Gastrocnemius medialis (tissue), 4 donors: ENCODE measurements at regions not wholly inside any gene's neighbourhood (a gene's known extent, or its start where the extent isn't known, plus 50 kb on each side); places are given as distances from the start of the nearest gene placed in this dataset.

Experiments used
- ATAC-seq, 2 donors: fragments of 150-250 bp; one replicate each; pipeline ENCODE4 v1.9.1; 2016
- DNase-seq, 2 donors: peaks; one replicate each; pipeline ENCODE4 v3.0.0-alpha.2; 2019
- H3K27ac ChIP-seq, 4 donors: fragments of 200-600 bp; sonication (generic); 1 replicate in 1 of 4; 2 replicates in 3 of 4; pipeline ENCODE4 v1.5.1; 2016 to 2018; ENCODE audit warnings: mild to moderate bottlenecking in 2 of 4, moderate library complexity in 1 of 4
- H3K27me3 ChIP-seq, 3 donors: fragments of 200-600 bp; sonication (generic) in 2 of 3; 1 replicate in 1 of 3; 2 replicates in 2 of 3; pipeline versions ENCODE4 v1.5.1 to v1.6.0; 2016 to 2019; ENCODE audit warnings: mild to moderate bottlenecking in 1 of 3, moderate library complexity in 1 of 3
- H3K36me3 ChIP-seq, 2 donors: fragments of 200-600 bp; sonication (generic) in 1 of 2; one replicate each; pipeline ENCODE4 v1.5.1; 2017 to 2018
- H3K4me1 ChIP-seq, 2 donors: fragments of 200-600 bp; sonication (generic) in 1 of 2; one replicate each; pipeline ENCODE4 v1.5.1; 2016 to 2017; ENCODE audit warnings: mild to moderate bottlenecking in 2 of 2
- H3K4me3 ChIP-seq, 4 donors: fragments of 200-600 bp; sonication (generic) in 3 of 4; 1 replicate in 1 of 4; 2 replicates in 3 of 4; pipeline ENCODE4 v1.5.1; 2016 to 2019; ENCODE audit warnings: mild to moderate bottlenecking in 2 of 4
- H3K9me3 ChIP-seq, 3 donors: fragments of 200-600 bp; sonication (generic) in 2 of 3; 1 replicate in 1 of 3; 2 replicates in 2 of 3; pipeline ENCODE4 v1.5.1; 2016 to 2019
- CTCF ChIP-seq, 5 experiments: fragments of 450-650 bp in 3 of 5; fragments of 200-600 bp in 2 of 5; sonication (generic) in 2 of 5; IDR thresholded peaks in 4 of 5; conservative IDR thresholded peaks in 1 of 5; 1 replicate in 4 of 5; 2 replicates in 1 of 5; pipeline ENCODE4 v1.5.1; 2016 to 2019; ENCODE audit warnings: antibody characterized with exemption in 5 of 5, mild to moderate bottlenecking in 3 of 5, moderate library complexity in 3 of 5
- POLR2A ChIP-seq, 2 donors: fragments of 450-650 bp; IDR thresholded peaks; one replicate each; pipeline ENCODE4 v1.6.1; 2017; ENCODE audit warnings: antibody characterized with exemption in 2 of 2, mild to moderate bottlenecking in 2 of 2, moderate library complexity in 2 of 2
- in situ Hi-C, 4 donors: fragments of 200-750 bp; cut with MboI; loops; one replicate each; pipeline versions ENCODE4 v1.15.0 to v1.8.0; 2017; ENCODE audit warnings: low sequenced_read_pairs in 4 of 4
- intact Hi-C: fragments of 100-400 bp; cut with DNase I; formaldehyde crosslinking; loops from one replicate; pipeline ENCODE4 v1.15.1; 2023; ENCODE audit warnings: low total_unique reads

GRCh38 chr14:56416213-56416612, 163.4 kb upstream of the TMEM260 start:
- H3K9me3 ChIP-seq: no peaks in the 10 kb centered on the region
- H3K27ac ChIP-seq: no peak overlapping the region
- H3K4me3 ChIP-seq: no peak overlapping the region
- H3K36me3 ChIP-seq: no peaks in the 10 kb centered on the region
- ATAC-seq (no peak), DNase-seq (no peak)
- intact Hi-C loops (no loop called here), in situ Hi-C loops (no loop called here)
- no peaks in the 10 kb centered on the region for H3K27me3 ChIP-seq
- peaks cover 0 to 3% of the 10 kb centered on the region in 2 donors for H3K4me1 ChIP-seq
- TF ChIP-seq CTCF (IDR thresholded peaks at IDR 0.05 in 4 of 5, conservative IDR thresholded peaks at IDR 0.05 in 1 of 5): no peak
- TF ChIP-seq POLR2A (IDR thresholded peaks at IDR 0.05): no peak

- Histone ChIP-seq H3K4me1 (peaks cover 0 to 3% of the 10 kb centered on the region in 2 donors), H3K4me3 (no peak overlapping the region), H3K36me3 (no peaks in the 10 kb centered on the region), H3K27ac (no peak overlapping the region), H3K9me3 (no peaks in the 10 kb centered on the region), H3K27me3 (no peaks in the 10 kb centered on the region)
- ATAC-seq (no peak), DNase-seq (no peak)
- intact Hi-C loops (no loop called here), in situ Hi-C loops (no loop called here)
- no peak for TF ChIP-seq POLR2A (IDR thresholded peaks at IDR 0.05)
- no peak for TF ChIP-seq CTCF (IDR thresholded peaks at IDR 0.05 in 4 of 5, conservative IDR thresholded peaks at IDR 0.05 in 1 of 5)
These were observed 162.4 kb upstream of the TMEM260 start for GRCh38 chr14:56417173-56417572.

- intact Hi-C loops: no loop called here
- DNase-seq (no peak), ATAC-seq (no peak)
- no peak for TF ChIP-seq POLR2A (IDR thresholded peaks at IDR 0.05)
- no peak for TF ChIP-seq CTCF (IDR thresholded peaks at IDR 0.05 in 4 of 5, conservative IDR thresholded peaks at IDR 0.05 in 1 of 5)
- no peak overlapping the region for H3K27ac ChIP-seq
- H3K9me3 ChIP-seq: no peaks in the 10 kb centered on the region
- H3K27me3 ChIP-seq: no peaks in the 10 kb centered on the region
- in situ Hi-C loops: no loop called here
- H3K36me3 ChIP-seq: no peaks in the 10 kb centered on the region
- H3K4me3 ChIP-seq: no peak overlapping the region
- H3K4me1 ChIP-seq: peaks cover 0 to 3% of the 10 kb centered on the region in 2 donors
These were observed 159.8 kb upstream of the TMEM260 start for GRCh38 chr14:56419750-56420149.

- no peak for TF ChIP-seq CTCF (IDR thresholded peaks at IDR 0.05 in 4 of 5, conservative IDR thresholded peaks at IDR 0.05 in 1 of 5)
- TF ChIP-seq POLR2A (IDR thresholded peaks at IDR 0.05): no peak
These were observed 157.4 kb upstream of the TMEM260 start for GRCh38 chr14:56422221-56422620.

GRCh38 chr14:56422703-56423213, 156.8 kb upstream of the TMEM260 start:
- Histone ChIP-seq H3K4me1 (peaks cover 0 to 3% of the 10 kb centered on the region in 2 donors), H3K27ac (no peak overlapping the region), H3K36me3 (no peaks in the 10 kb centered on the region), H3K9me3 (no peaks in the 10 kb centered on the region), H3K27me3 (no peaks in the 10 kb centered on the region), H3K4me3 (no peak overlapping the region)
- peak; percentile 6 to 39 for DNase-seq
- in situ Hi-C loops (no loop called here), intact Hi-C loops (no loop called here)
- TF ChIP-seq POLR2A (IDR thresholded peaks at IDR 0.05) (no peak), CTCF (IDR thresholded peaks at IDR 0.05 in 4 of 5, conservative IDR thresholded peaks at IDR 0.05 in 1 of 5) (peak; percentile 20 to 56 (median 44))
- peak; percentile 62 to 69 for ATAC-seq

More at GRCh38 chr14:56422221-56422620, 157.4 kb upstream of the TMEM260 start:
- ATAC-seq (no peak), DNase-seq (no peak)
- Histone ChIP-seq H3K9me3 (no peaks in the 10 kb centered on the region), H3K4me3 (no peak overlapping the region), H3K27me3 (no peaks in the 10 kb centered on the region), H3K27ac (no peak overlapping the region), H3K36me3 (no peaks in the 10 kb centered on the region), H3K4me1 (peaks cover 0 to 3% of the 10 kb centered on the region in 2 donors)
- intact Hi-C loops (no loop called here), in situ Hi-C loops (no loop called here)
